Astrocyte of the cerebellum (primary cell): ENCODE measurements at regions not wholly inside any gene's neighbourhood (a gene's known extent, or its start where the extent isn't known, plus 50 kb on each side); places are given as distances from the start of the nearest gene placed in this dataset.

ENCODE experiments used
- DNase-seq: peaks from one replicate; pipeline ENCODE4 v3.0.0-alpha.2; 2011; ENCODE audit warnings: low read depth
- H3K4me3 ChIP-seq: 2 replicates; pipeline ENCODE4 v1.5.1; 2011; ENCODE audit warnings: mild to moderate bottlenecking, low read depth, low read length, moderate library complexity
- in situ Hi-C: cut with HindIII; loops from 2 replicates; pipeline ENCODE4 v1.10.0; 2017; ENCODE audit warnings: low sequenced_read_pairs
- TF ChIP-seq, protein P1 (sequence below): IDR thresholded peaks from 2 replicates; pipeline ENCODE4 v1.5.1; 2012; ENCODE audit warnings: low read length, low read depth, moderate library complexity, mild to moderate bottlenecking; ENCODE audit errors: missing control alignments

DNA sequence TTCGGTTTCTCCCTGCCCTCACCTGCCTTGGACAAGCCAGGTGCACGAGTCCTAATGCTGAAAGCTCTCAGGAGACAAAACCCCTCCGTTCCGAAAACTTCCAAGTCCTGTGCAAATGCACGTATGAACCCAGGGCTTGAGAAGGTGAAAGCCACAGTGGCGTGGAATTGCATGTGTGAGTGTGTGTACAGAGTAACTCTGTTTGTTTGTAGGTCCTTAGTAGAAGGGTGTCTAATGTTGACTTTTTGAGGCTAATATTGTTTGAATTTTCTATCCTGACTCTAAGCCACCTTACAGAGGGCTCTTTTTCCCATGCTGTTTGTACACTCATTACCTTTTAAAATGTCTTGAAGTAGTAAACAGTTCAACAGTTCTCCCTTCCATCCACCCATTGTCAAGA lies 129.1 kb downstream of the FOXA2 start:
- in situ Hi-C loops: no loop called here
- DNase-seq: no peak
- TF ChIP-seq, protein P1, sequence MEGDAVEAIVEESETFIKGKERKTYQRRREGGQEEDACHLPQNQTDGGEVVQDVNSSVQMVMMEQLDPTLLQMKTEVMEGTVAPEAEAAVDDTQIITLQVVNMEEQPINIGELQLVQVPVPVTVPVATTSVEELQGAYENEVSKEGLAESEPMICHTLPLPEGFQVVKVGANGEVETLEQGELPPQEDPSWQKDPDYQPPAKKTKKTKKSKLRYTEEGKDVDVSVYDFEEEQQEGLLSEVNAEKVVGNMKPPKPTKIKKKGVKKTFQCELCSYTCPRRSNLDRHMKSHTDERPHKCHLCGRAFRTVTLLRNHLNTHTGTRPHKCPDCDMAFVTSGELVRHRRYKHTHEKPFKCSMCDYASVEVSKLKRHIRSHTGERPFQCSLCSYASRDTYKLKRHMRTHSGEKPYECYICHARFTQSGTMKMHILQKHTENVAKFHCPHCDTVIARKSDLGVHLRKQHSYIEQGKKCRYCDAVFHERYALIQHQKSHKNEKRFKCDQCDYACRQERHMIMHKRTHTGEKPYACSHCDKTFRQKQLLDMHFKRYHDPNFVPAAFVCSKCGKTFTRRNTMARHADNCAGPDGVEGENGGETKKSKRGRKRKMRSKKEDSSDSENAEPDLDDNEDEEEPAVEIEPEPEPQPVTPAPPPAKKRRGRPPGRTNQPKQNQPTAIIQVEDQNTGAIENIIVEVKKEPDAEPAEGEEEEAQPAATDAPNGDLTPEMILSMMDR: no peak
- no peak overlapping the region for H3K4me3 ChIP-seq

DNA sequence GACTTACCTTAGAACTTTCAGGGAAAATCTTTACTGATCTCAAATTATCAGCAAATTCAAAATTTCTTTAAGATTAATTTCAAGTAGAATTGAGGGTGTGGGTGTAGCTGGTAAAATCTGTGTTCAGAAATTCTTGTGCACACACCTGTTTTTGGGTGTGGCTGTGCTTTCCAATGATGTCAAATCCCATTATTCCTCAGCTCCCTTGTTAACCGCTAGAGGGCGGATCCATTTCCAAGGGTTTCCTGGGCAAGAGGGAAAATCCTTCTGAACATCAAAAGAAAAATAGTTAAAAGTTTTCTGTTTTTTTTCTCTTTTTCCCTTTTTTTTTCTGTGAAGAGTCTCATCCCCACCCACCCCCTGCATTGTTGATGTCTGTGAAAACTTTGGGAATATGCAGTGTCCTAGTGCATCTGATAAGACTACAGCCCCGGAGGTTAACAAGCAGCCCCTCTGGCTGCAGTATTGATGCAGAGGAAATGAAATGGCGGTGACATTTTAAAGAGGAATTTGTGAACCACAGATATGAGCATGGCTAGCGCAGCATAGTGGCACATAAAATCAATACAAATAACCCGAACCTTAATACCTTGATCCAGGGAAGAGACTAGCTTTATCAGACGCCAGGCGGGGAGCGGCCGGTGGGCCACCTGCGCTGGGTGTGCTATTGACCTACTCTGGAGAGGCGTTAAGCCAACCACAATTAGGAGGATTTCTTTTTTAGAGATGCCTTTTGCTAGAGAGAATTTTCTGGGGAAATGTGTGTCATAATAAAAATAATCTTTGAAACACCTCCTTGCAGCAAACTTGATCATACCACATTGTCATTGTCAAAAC lies 130.9 kb downstream of the FOXA2 start:
- no peak overlapping the region for H3K4me3 ChIP-seq
- TF ChIP-seq, protein P1: peak; percentile 71
- no peak for DNase-seq
- in situ Hi-C loops: no loop called here

DNA sequence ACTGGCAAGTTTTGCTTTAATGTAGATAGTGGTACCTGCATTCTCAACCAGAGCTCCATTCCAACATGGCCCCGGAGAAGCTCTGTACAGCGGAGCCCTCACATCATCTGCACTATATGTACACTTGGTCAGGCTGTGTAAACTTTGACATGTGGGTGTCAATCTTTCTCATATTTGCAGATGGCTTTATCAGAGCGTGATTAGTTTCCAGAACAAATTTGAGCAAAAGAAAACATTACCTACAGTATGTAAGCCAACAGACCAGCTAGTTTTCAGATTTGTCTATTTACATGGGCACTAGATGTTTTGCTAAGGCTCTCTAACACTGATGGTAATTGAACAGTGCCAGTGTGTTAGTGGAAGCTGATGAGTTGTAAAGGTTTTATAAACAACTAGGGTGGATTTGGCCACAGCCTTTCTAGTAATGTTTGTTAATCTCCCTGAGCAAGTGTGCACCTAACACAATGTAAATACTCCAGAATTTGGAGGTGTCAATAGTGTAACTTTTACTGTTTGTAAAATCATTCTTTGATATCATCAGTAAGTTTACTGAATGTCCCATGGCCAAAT lies 131.8 kb downstream of the FOXA2 start:
- in situ Hi-C loops: no loop called here

DNA sequence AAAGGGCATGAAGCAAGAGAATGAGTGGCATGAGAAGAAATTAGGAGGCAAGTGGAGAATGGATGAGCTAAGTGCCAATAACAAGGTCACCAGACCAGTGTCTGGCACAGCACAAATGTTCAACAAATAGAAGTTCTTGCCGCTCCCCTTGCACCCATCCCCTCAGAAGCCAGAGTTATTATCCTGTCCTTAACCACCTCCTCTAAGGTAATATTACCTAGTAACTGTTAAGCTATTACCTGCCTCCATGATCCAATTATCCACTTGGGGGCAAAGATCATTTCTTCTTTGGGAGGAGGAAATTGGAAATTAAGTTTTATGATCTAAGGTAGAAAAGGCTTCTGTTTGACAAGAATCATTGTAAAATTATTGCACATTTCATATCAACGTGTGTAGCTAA lies 133.8 kb downstream of the FOXA2 start:
- DNase-seq: no peak
- in situ Hi-C loops: no loop called here
- TF ChIP-seq, protein P1: no peak
- H3K4me3 ChIP-seq: no peak overlapping the region

More for the DNA sequence above, 131.8 kb downstream of the FOXA2 start:
- DNase-seq: no peak
- no peak overlapping the region for H3K4me3 ChIP-seq
- TF ChIP-seq, protein P1: no peak

DNA sequence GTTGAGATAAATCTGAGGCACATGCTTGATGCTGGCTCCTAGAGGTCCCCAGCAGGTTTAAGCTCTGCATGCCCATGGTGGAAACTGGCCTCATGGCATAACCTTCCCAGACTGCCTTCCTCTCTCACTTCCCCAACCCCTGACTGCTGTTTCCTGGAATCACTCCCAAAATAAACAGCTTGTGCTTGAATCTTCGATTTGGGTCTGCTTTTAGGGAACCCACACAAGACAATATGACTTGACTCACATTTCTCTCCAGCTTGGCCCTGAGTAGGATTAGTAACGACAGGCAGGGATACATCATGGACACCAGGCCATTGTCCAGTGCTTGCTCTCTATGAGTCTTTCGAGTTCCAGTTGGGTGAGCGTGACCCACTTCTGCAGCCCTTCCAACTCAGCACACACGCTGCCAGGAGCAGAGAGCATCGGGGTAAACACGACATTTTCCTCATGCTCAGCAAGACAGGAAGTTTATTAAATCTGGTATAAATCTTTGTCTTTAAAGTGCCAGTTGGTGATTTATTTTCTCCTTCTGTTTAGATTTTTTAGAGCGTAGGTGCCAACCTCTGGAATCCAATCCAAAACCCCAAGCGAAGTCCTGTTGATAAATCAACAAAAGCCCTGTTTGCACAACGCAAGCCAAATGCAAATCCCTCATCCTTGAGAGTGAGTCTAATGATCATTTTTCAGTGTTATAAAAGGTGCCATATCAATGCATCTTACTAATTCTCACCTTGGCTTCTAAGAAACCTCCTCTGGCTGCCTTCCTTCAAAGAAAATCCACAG lies 135.0 kb downstream of the FOXA2 start:
- TF ChIP-seq, protein P1: no peak
- no peak for DNase-seq

GRCh38 chr20:22447447-22447778 lies 137.0 kb downstream of the FOXA2 start:
- TF ChIP-seq, protein P1: no peak
- in situ Hi-C loops: no loop called here
- no peak overlapping the region for H3K4me3 ChIP-seq

More for the DNA sequence above, 135.0 kb downstream of the FOXA2 start:
- in situ Hi-C loops: no loop called here
- H3K4me3 ChIP-seq: no peak overlapping the region

More at GRCh38 chr20:22447447-22447778, 137.0 kb downstream of the FOXA2 start:
- DNase-seq: no peak
